HL-60 (cell line): ENCODE measurements at regions not wholly inside any gene's neighbourhood (a gene's known extent, or its start where the extent isn't known, plus 50 kb on each side); places are given as distances from the start of the nearest gene placed in this dataset.

ENCODE experiments used
- DNase-seq, 2 experiments: peaks; one replicate each; pipeline ENCODE4 v3.0.0-alpha.2; 2010 to 2020; ENCODE audit warnings: low read depth in 1 of 2, low spot score in 1 of 2
- H3K27ac ChIP-seq: fragments of 250-450 bp; sonication (Bioruptor Pico); replicated peaks from 2 replicates; pipeline ENCODE4 v1.5.1; 2020; ENCODE audit warnings: mild to moderate bottlenecking, moderate library complexity
- H3K27me3 ChIP-seq: fragments of 250-450 bp; sonication (Bioruptor Pico); 2 replicates; pipeline ENCODE4 v1.5.1; 2021; ENCODE audit warnings: mild to moderate bottlenecking, moderate library complexity; ENCODE audit not compliant: insufficient read depth, poor library complexity, severe bottlenecking
- H3K4me3 ChIP-seq: replicated peaks from 2 replicates; pipeline ENCODE4 v1.5.1; 2011; ENCODE audit warnings: mild to moderate bottlenecking, control low read depth, low read length; ENCODE audit not compliant: insufficient read depth
- CTCF ChIP-seq: IDR thresholded peaks from one replicate; pipeline ENCODE4 v1.5.1; 2011; ENCODE audit warnings: low read length, control low read depth, inconsistent platforms; ENCODE audit not compliant: insufficient read depth
- GABPA ChIP-seq: IDR thresholded peaks from 2 replicates; pipeline ENCODE4 v1.6.1; 2012; ENCODE audit warnings: low read depth
- POLR2AphosphoS5 ChIP-seq: IDR thresholded peaks from 2 replicates; pipeline ENCODE4 v1.6.1; 2012; ENCODE audit warnings: low read depth
- REST ChIP-seq: IDR thresholded peaks from 2 replicates; pipeline ENCODE4 v1.6.1; 2012; ENCODE audit warnings: low read depth; ENCODE audit not compliant: insufficient replicate concordance
- SPI1 ChIP-seq: IDR thresholded peaks from 2 replicates; pipeline ENCODE4 v1.6.1; 2012; ENCODE audit warnings: low read depth, mild to moderate bottlenecking, borderline replicate concordance

- no peak for DNase-seq
- Histone ChIP-seq H3K27ac (no peak overlapping the region), H3K4me3 (no peak overlapping the region), H3K27me3 (no peaks in the 10 kb centered on the region)
- TF ChIP-seq CTCF = no peak
- TF ChIP-seq POLR2AphosphoS5 = no peak
- no peak for TF ChIP-seq GABPA
- TF ChIP-seq SPI1 = no peak
- TF ChIP-seq REST = no peak
Observed at GRCh38 chr5:135208903-135209721, 175.1 kb upstream of the PITX1 start.

GRCh38 chr5:135208555-135208902 lies 174.5 kb upstream of the PITX1 start:
- no peak for DNase-seq
- H3K27ac ChIP-seq = no peak overlapping the region
- no peaks in the 10 kb centered on the region for H3K27me3 ChIP-seq
- TF ChIP-seq GABPA (no peak), SPI1 (no peak), CTCF (no peak), POLR2AphosphoS5 (no peak)
- no peak overlapping the region for H3K4me3 ChIP-seq

GRCh38 chr5:135207866-135208265 lies 173.8 kb upstream of the PITX1 start:
- no peak for DNase-seq
- Histone ChIP-seq H3K27me3 (no peaks in the 10 kb centered on the region), H3K27ac (no peak overlapping the region), H3K4me3 (no peak overlapping the region)
- TF ChIP-seq CTCF (no peak), POLR2AphosphoS5 (no peak), REST (no peak), GABPA (no peak), SPI1 (no peak)

GRCh38 chr5:135206862-135207261 lies 172.8 kb upstream of the PITX1 start:
- no peak for DNase-seq
- H3K4me3 ChIP-seq = no peak overlapping the region
- TF ChIP-seq GABPA = no peak
- no peak for TF ChIP-seq SPI1
- no peak for TF ChIP-seq REST
- TF ChIP-seq POLR2AphosphoS5 = no peak
- no peak for TF ChIP-seq CTCF
- H3K27me3 ChIP-seq = no peaks in the 10 kb centered on the region
- no peak overlapping the region for H3K27ac ChIP-seq
